SU-DHL-6 (cell line): ENCODE measurements at regions not wholly inside any gene's neighbourhood (a gene's known extent, or its start where the extent isn't known, plus 50 kb on each side); places are given as distances from the start of the nearest gene placed in this dataset.

Experiments used
- H2AFZ ChIP-seq: fragments of 200-600 bp; sonication (generic); 2 replicates; pipeline ENCODE4 v1.6.1; 2014; ENCODE audit warnings: low read depth, mild to moderate bottlenecking, moderate library complexity, mixed read lengths, antibody characterized with exemption, low read length; ENCODE audit not compliant: severe bottlenecking
- H3F3A ChIP-seq: fragments of 200-600 bp; shearing (Covaris generic); 2 replicates; pipeline ENCODE4 v1.6.0; 2016; ENCODE audit warnings: antibody characterized with exemption, mild to moderate bottlenecking; ENCODE audit not compliant: insufficient read depth
- H3K27ac ChIP-seq: fragments of 200-600 bp; sonication (generic); 2 replicates; pipeline ENCODE4 v1.5.1; 2016; ENCODE audit warnings: low read depth, mild to moderate bottlenecking, low read length, moderate library complexity, mixed read lengths
- H3K27me3 ChIP-seq: fragments of 200-600 bp; sonication (generic), shearing (Covaris generic); 2 replicates; pipeline ENCODE4 v1.6.0; 2014; ENCODE audit warnings: mild to moderate bottlenecking, low read length
- H3K36me3 ChIP-seq: fragments of 200-600 bp; sonication (generic); 2 replicates; pipeline ENCODE4 v1.6.1; 2014; ENCODE audit warnings: mild to moderate bottlenecking, low read length, mixed read lengths
- H3K4me2 ChIP-seq: fragments of 300-600, 200-600 bp; shearing (Covaris generic), sonication (generic); 2 replicates; pipeline ENCODE4 v1.6.0; 2014; ENCODE audit warnings: low read length, low read depth, mild to moderate bottlenecking; ENCODE audit not compliant: poor library complexity, severe bottlenecking
- H3K4me3 ChIP-seq: fragments of 200-600 bp; sonication (generic); 2 replicates; pipeline ENCODE4 v1.5.1; 2014; ENCODE audit warnings: antibody characterized with exemption, low read length, mild to moderate bottlenecking, mixed read lengths; ENCODE audit not compliant: insufficient read depth, poor library complexity, severe bottlenecking
- H3K79me2 ChIP-seq: fragments of 200-600 bp; sonication (generic); 2 replicates; pipeline ENCODE4 v1.6.1; 2014; ENCODE audit warnings: mild to moderate bottlenecking, low read length, moderate library complexity; ENCODE audit not compliant: insufficient read depth
- H3K9ac ChIP-seq: fragments of 200-600 bp; sonication (generic); 2 replicates; pipeline ENCODE4 v1.7.0; 2014; ENCODE audit warnings: mild to moderate bottlenecking, low read length
- H3K9me2 ChIP-seq: fragments of 200-600 bp; sonication (generic); replicated peaks from 2 replicates; pipeline ENCODE4 v1.6.1; 2014; ENCODE audit warnings: low read length; ENCODE audit not compliant: insufficient read depth
- H3K9me3 ChIP-seq: fragments of 200-600 bp; sonication (generic); 2 replicates; pipeline ENCODE4 v1.6.1; 2014; ENCODE audit warnings: low read length, mixed read lengths; ENCODE audit not compliant: insufficient read depth
- H4K20me1 ChIP-seq: fragments of 200-600 bp; sonication (generic); 2 replicates; pipeline ENCODE4 v1.6.1; 2014; ENCODE audit warnings: low read depth, mild to moderate bottlenecking, antibody characterized with exemption, low read length, moderate library complexity, mixed read lengths
- CTCF ChIP-seq: fragments of 200-600 bp; sonication (generic); IDR thresholded peaks from one replicate; pipeline ENCODE4 v1.5.1; 2017; ENCODE audit warnings: antibody characterized with exemption, mild to moderate bottlenecking, low read length, moderate library complexity; ENCODE audit not compliant: insufficient read depth, poor library complexity, severe bottlenecking
- EZH2phosphoT487 ChIP-seq: fragments of 200-600 bp; sonication (generic), shearing (Covaris generic); conservative IDR thresholded peaks from 2 replicates; pipeline ENCODE4 v1.6.1; 2018; ENCODE audit warnings: mild to moderate bottlenecking, antibody characterized with exemption, low read length, moderate library complexity, mixed read lengths

- Histone ChIP-seq H3K27me3 (no peaks in the 10 kb centered on the region), H3K4me2 (no peak overlapping the region), H3K9me2 (no peaks in the 10 kb centered on the region), H3K27ac (no peak overlapping the region), H2AFZ (no peak overlapping the region), H3K36me3 (no peaks in the 10 kb centered on the region), H3F3A (no peaks in the 10 kb centered on the region), H3K4me3 (no peak overlapping the region), H3K79me2 (no peaks in the 10 kb centered on the region), H3K9ac (no peak overlapping the region), H3K9me3 (no peaks in the 10 kb centered on the region), H4K20me1 (no peaks in the 10 kb centered on the region)
- TF ChIP-seq CTCF = no peak
- no peak for TF ChIP-seq EZH2phosphoT487
Measured at GRCh38 chr3:90128391-90128790, 1021.0 kb downstream of the EPHA3 start.

DNA sequence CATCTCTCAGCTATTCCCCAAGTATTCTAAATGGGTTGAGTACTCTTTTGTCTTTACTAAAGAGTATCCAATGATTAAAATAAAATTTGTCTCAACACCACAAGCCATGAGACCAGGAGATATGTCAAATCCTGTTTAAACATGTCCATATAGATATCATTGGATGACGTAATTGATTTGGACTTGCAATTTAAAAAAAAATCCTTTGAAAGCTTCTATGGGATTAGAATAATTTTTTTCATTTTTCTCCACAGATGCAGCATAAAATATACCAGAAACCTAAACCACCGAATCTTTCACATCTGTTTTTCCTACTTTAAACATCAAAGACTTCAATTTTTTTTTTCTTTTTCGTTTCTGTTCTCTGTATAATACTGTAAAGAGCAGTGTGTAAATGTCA is 1022.3 kb downstream of the EPHA3 start:
- Histone ChIP-seq H3K9ac (no peak overlapping the region), H3K36me3 (no peaks in the 10 kb centered on the region), H3K4me3 (no peak overlapping the region), H3K9me2 (no peaks in the 10 kb centered on the region), H3K4me2 (no peak overlapping the region), H2AFZ (no peak overlapping the region), H4K20me1 (no peaks in the 10 kb centered on the region), H3K27me3 (no peaks in the 10 kb centered on the region), H3K79me2 (no peaks in the 10 kb centered on the region), H3F3A (no peaks in the 10 kb centered on the region), H3K27ac (no peak overlapping the region), H3K9me3 (no peaks in the 10 kb centered on the region)
- no peak for TF ChIP-seq CTCF
- TF ChIP-seq EZH2phosphoT487 = no peak

- Histone ChIP-seq H3K27me3 (no peaks in the 10 kb centered on the region), H4K20me1 (no peaks in the 10 kb centered on the region), H3K79me2 (no peaks in the 10 kb centered on the region), H2AFZ (no peak overlapping the region), H3F3A (no peaks in the 10 kb centered on the region), H3K9ac (no peak overlapping the region), H3K36me3 (no peaks in the 10 kb centered on the region), H3K9me3 (no peaks in the 10 kb centered on the region), H3K4me3 (no peak overlapping the region), H3K27ac (no peak overlapping the region), H3K4me2 (no peak overlapping the region), H3K9me2 (no peaks in the 10 kb centered on the region)
- TF ChIP-seq CTCF = no peak
- no peak for TF ChIP-seq EZH2phosphoT487
Measured at GRCh38 chr3:90132197-90132596, 1024.8 kb downstream of the EPHA3 start.

DNA sequence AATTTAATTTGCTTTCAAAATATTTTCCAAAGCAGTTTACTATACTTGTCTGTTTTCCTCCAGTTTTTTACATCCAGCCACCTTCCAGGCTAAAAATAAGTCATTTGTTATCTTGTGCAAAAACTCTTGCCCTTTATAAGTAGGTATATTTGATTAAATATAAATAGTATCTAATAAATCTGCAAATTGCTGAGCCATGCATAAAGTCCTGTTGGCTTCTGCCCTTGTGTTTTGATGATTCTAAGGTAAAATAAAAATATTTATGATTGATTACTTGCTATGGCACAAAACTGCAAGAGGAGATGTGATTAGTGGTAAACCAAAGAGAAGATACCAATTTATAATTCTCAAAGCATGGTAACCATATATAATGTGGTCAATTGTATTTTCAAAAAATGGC is 1026.7 kb downstream of the EPHA3 start:
- H3K27ac ChIP-seq = no peak overlapping the region
- H2AFZ ChIP-seq = no peak overlapping the region
- TF ChIP-seq CTCF (no peak), EZH2phosphoT487 (no peak)
- no peaks in the 10 kb centered on the region for H4K20me1 ChIP-seq
- no peaks in the 10 kb centered on the region for H3K36me3 ChIP-seq
- H3K79me2 ChIP-seq = no peaks in the 10 kb centered on the region
- H3K27me3 ChIP-seq = no peaks in the 10 kb centered on the region
- no peaks in the 10 kb centered on the region for H3K9me3 ChIP-seq
- no peaks in the 10 kb centered on the region for H3F3A ChIP-seq
- H3K9ac ChIP-seq = no peak overlapping the region
- no peaks in the 10 kb centered on the region for H3K9me2 ChIP-seq
- no peak overlapping the region for H3K4me2 ChIP-seq
- H3K4me3 ChIP-seq = no peak overlapping the region
